ENCODE measurements at regions not wholly inside any gene's neighbourhood (a gene's known extent, or its start where the extent isn't known, plus 50 kb on each side); places are given as distances from the start of the nearest gene placed in this dataset.

- DNase-seq (ENCODE audit: extremely low read depth, low read depth): no peak
- H3K4me3 ChIP-seq (replicated peaks; ENCODE audit: low read depth, low read length): no peak overlapping the region
- no peak for TF ChIP-seq CTCF (IDR thresholded peaks at IDR 0.05; ENCODE audit: low read depth, low read length, missing control alignments)
These were observed 120.4 kb upstream of the NSMCE3 start for GRCh38 chr15:29390051-29390450.

- DNase-seq (ENCODE audit: extremely low read depth, low read depth): no peak
- H3K4me3 ChIP-seq (replicated peaks; ENCODE audit: low read depth, low read length): no peak overlapping the region
- TF ChIP-seq CTCF (IDR thresholded peaks at IDR 0.05; ENCODE audit: low read depth, low read length, missing control alignments): no peak
These were observed 116.9 kb upstream of the NSMCE3 start for GRCh38 chr15:29386523-29386922.

GRCh38 chr15:29383367-29383766, 113.7 kb upstream of the NSMCE3 start:
- H3K4me3 ChIP-seq (replicated peaks; ENCODE audit: low read depth, low read length): no peak overlapping the region
- no peak for DNase-seq (ENCODE audit: extremely low read depth, low read depth)

GRCh38 chr15:29382862-29383261, 113.2 kb upstream of the NSMCE3 start:
- no peak for DNase-seq (ENCODE audit: extremely low read depth, low read depth)
- no peak overlapping the region for H3K4me3 ChIP-seq (replicated peaks; ENCODE audit: low read depth, low read length)
- TF ChIP-seq CTCF (IDR thresholded peaks at IDR 0.05; ENCODE audit: low read depth, low read length, missing control alignments): no peak

More at GRCh38 chr15:29383367-29383766, 113.7 kb upstream of the NSMCE3 start:
- TF ChIP-seq CTCF (IDR thresholded peaks at IDR 0.05; ENCODE audit: low read depth, low read length, missing control alignments): no peak

- DNase-seq (ENCODE audit: extremely low read depth, low read depth): no peak
- TF ChIP-seq CTCF (IDR thresholded peaks at IDR 0.05; ENCODE audit: low read depth, low read length, missing control alignments): no peak
- no peak overlapping the region for H3K4me3 ChIP-seq (replicated peaks; ENCODE audit: low read depth, low read length)
These were observed 110.8 kb upstream of the NSMCE3 start for GRCh38 chr15:29380466-29380865.

- TF ChIP-seq CTCF (IDR thresholded peaks at IDR 0.05; ENCODE audit: low read depth, low read length, missing control alignments): no peak
- H3K4me3 ChIP-seq (replicated peaks; ENCODE audit: low read depth, low read length): no peak overlapping the region
- no peak for DNase-seq (ENCODE audit: extremely low read depth, low read depth)
These were observed 110.0 kb upstream of the NSMCE3 start for GRCh38 chr15:29379647-29380046.

- no peak for TF ChIP-seq CTCF (IDR thresholded peaks at IDR 0.05; ENCODE audit: low read depth, low read length, missing control alignments)
- no peak overlapping the region for H3K4me3 ChIP-seq (replicated peaks; ENCODE audit: low read depth, low read length)
- no peak for DNase-seq (ENCODE audit: extremely low read depth, low read depth)
These were observed 107.5 kb upstream of the NSMCE3 start for GRCh38 chr15:29377161-29377560.
